Endothelial cell of umbilical vein (primary cell): ENCODE measurements at regions not wholly inside any gene's neighbourhood (a gene's known extent, or its start where the extent isn't known, plus 50 kb on each side); places are given as distances from the start of the nearest gene placed in this dataset.

Experiments used
- BruUV-seq: library from RNA; stranded (reverse); fragments of 400-500 nt; replicated peaks from 2 replicates; lab custom pipeline; 2021; lab: Mats Ljungman, UMichigan
- CTCF ChIA-PET: fragments of 300-600, 350-600 bp; sonication (Branson Sonifier 250); formaldehyde crosslinking; loops from one replicate; lab custom pipeline; 2021; ENCODE audit warnings: antibody characterized with exemption, inconsistent platforms; lab: Charles Lee
- POLR2A ChIA-PET: fragments of 300-600, 350-600 bp; sonication (Branson Sonifier 250); formaldehyde crosslinking; loops from one replicate; lab custom pipeline; 2021; ENCODE audit warnings: antibody characterized with exemption, inconsistent platforms; lab: Charles Lee
- DNase-seq: peaks from one replicate; pipeline ENCODE4 v3.0.0-alpha.2; 2011; ENCODE audit warnings: low read depth, low spot score
- FAIRE-seq: peaks from 2 replicates; lab custom pipeline; 2011; peaks lifted over from hg19 to GRCh38; lab: Jason Lieb, UNC
- H2AFZ ChIP-seq: 2 replicates; pipeline ENCODE4 v1.6.0; 2012; ENCODE audit warnings: low read depth, low read length, control low read depth, inconsistent platforms
- H3K27ac ChIP-seq: 2 replicates; pipeline ENCODE4 v1.5.1; 2011; ENCODE audit warnings: low read depth, mild to moderate bottlenecking, control low read depth, low read length, moderate library complexity; ENCODE audit not compliant: insufficient read depth
- H3K27me3 ChIP-seq, 2 experiments: 2 replicates each; pipeline versions ENCODE4 v1.6.0 to v1.6.1; 2011; ENCODE audit warnings: low read length in 2 of 2, mixed read lengths in 1 of 2; ENCODE audit not compliant: control insufficient read depth in 2 of 2, insufficient read depth in 2 of 2
- H3K36me3 ChIP-seq, 2 experiments: 2 replicates in 1 of 2; 3 replicates in 1 of 2; pipeline ENCODE4 v1.5.1; 2011; ENCODE audit warnings: low read length in 2 of 2, mild to moderate bottlenecking in 1 of 2, moderate library complexity in 1 of 2; ENCODE audit not compliant: control insufficient read depth in 2 of 2, insufficient read depth in 2 of 2; ENCODE audit errors: extremely low read depth in 1 of 2
- H3K4me1 ChIP-seq: 3 replicates; pipeline ENCODE4 v1.5.1; 2011; ENCODE audit warnings: mild to moderate bottlenecking, low read length; ENCODE audit not compliant: control insufficient read depth, insufficient read depth; ENCODE audit errors: extremely low read depth
- H3K4me2 ChIP-seq: 2 replicates; pipeline ENCODE4 v1.6.1; 2011; ENCODE audit warnings: low read length, control low read depth, mixed read lengths; ENCODE audit not compliant: insufficient read depth
- H3K4me3 ChIP-seq, 3 experiments: fragments of 200-600 bp in 1 of 3; sonication (generic), shearing (Covaris generic) in 1 of 3; replicated peaks in 1 of 3; 2 replicates each; pipeline ENCODE4 v1.5.1; 2011 to 2016; ENCODE audit warnings: control low read depth in 3 of 3, low read length in 3 of 3, mild to moderate bottlenecking in 2 of 3, inconsistent platforms in 1 of 3, low read depth in 1 of 3, moderate library complexity in 1 of 3; ENCODE audit not compliant: insufficient read depth in 1 of 3
- H3K79me2 ChIP-seq: 2 replicates; pipeline ENCODE4 v1.6.0; 2012; ENCODE audit warnings: low read length, inconsistent platforms; ENCODE audit not compliant: control insufficient read depth, insufficient read depth
- H3K9ac ChIP-seq: replicated peaks from 2 replicates; pipeline ENCODE3; 2011; ENCODE audit warnings: low read length, control low read depth; ENCODE audit not compliant: insufficient read depth; ENCODE audit errors: extremely low read depth
- H3K9me1 ChIP-seq: replicated peaks from 3 replicates; pipeline ENCODE4 v1.6.0; 2011; ENCODE audit warnings: mild to moderate bottlenecking, low read length; ENCODE audit not compliant: control insufficient read depth, insufficient read depth; ENCODE audit errors: extremely low read depth
- H3K9me3 ChIP-seq: replicated peaks from 2 replicates; pipeline ENCODE4 v1.5.1; 2012; ENCODE audit warnings: low read length, inconsistent platforms; ENCODE audit not compliant: control insufficient read depth, insufficient read depth
- H4K20me1 ChIP-seq: replicated peaks from 2 replicates; pipeline ENCODE3; 2011; ENCODE audit warnings: mild to moderate bottlenecking, low read length; ENCODE audit not compliant: control insufficient read depth, insufficient read depth; ENCODE audit errors: extremely low read depth
- EZH2 ChIP-seq: IDR thresholded peaks from 2 replicates; pipeline ENCODE4 v1.6.1; 2012; ENCODE audit warnings: borderline replicate concordance, low read depth, mild to moderate bottlenecking, moderate library complexity, low read length, inconsistent platforms; ENCODE audit not compliant: severe bottlenecking
- FOS ChIP-seq: IDR thresholded peaks from 2 replicates; pipeline ENCODE4 v1.6.1; 2011; ENCODE audit warnings: mild to moderate bottlenecking, low read length, moderate library complexity, borderline replicate concordance; ENCODE audit not compliant: insufficient read depth
- MYC ChIP-seq: IDR thresholded peaks from one replicate; pipeline ENCODE4 v1.6.1; 2011; ENCODE audit warnings: mild to moderate bottlenecking, low read depth, low read length
- POLR2A ChIP-seq: IDR thresholded peaks from 2 replicates; pipeline ENCODE4 v1.6.1; 2012; ENCODE audit warnings: low read depth, mild to moderate bottlenecking, control low read depth, low read length
- POLR2AphosphoS5 ChIP-seq: IDR thresholded peaks from 2 replicates; pipeline ENCODE4 v1.6.1; 2012; ENCODE audit warnings: low read depth, mild to moderate bottlenecking, control low read depth, low read length, moderate library complexity; ENCODE audit not compliant: insufficient read depth
- dilution Hi-C: fragments of 300-500 bp; cut with MboI; formaldehyde crosslinking; loops from one replicate; pipeline ENCODE4 v1.15.0; 2019; ENCODE audit warnings: low sequenced_read_pairs; ENCODE audit not compliant: extremely low pct_ligation_motif_present
- intact Hi-C: fragments of 100-400 bp; cut with micrococcal nuclease; formaldehyde crosslinking; loops from one replicate; pipeline ENCODE4 v1.10.0; 2022
- TF ChIP-seq, protein P1 (sequence below), 2 donors: IDR thresholded peaks; 1 replicate in 1 of 2; 2 replicates in 1 of 2; pipeline ENCODE4 v1.5.1; 2011; ENCODE audit warnings: low read length in 2 of 2, mild to moderate bottlenecking in 2 of 2, moderate library complexity in 2 of 2, control low read depth in 1 of 2, inconsistent platforms in 1 of 2, low read depth in 1 of 2; ENCODE audit not compliant: insufficient read depth in 1 of 2; ENCODE audit errors: extremely low read depth in 1 of 2

GRCh38 chr1:99532276-99532580 lies 113.7 kb upstream of the PALMD start:
- H3K36me3 ChIP-seq: no peaks in the 10 kb centered on the region
- BruUV-seq: no TSS peak
- H3K4me1 ChIP-seq: peaks cover 18% of the 10 kb centered on the region
- no peaks in the 10 kb centered on the region for H3K79me2 ChIP-seq
- dilution Hi-C loops (no loop called here), intact Hi-C loops (no loop called here)
- H3K9ac ChIP-seq: no peak overlapping the region
- POLR2A ChIA-PET: no interaction called here
- H3K4me3 ChIP-seq: no peak overlapping the region
- no peaks in the 10 kb centered on the region for H3K27me3 ChIP-seq
- no peaks in the 10 kb centered on the region for H3K9me1 ChIP-seq
- no peaks in the 10 kb centered on the region for H4K20me1 ChIP-seq
- CTCF ChIA-PET: interaction anchor here (0.7 to 1.0 kb wide), 2 partner anchors 8 to 114 kb away, joined by 3 read pairs; partner anchors contain the start of gene PALMD
- no peaks in the 10 kb centered on the region for H3K9me3 ChIP-seq
- no peak for DNase-seq
- no peak for FAIRE-seq
- no peak overlapping the region for H3K4me2 ChIP-seq
- H3K27ac ChIP-seq: no peak overlapping the region
- peak overlapping the region; percentile 13 for H2AFZ ChIP-seq
- TF ChIP-seq FOS (no peak), POLR2A (no peak), POLR2AphosphoS5 (no peak), MYC (no peak), EZH2 (no peak)
- TF ChIP-seq, protein P1, sequence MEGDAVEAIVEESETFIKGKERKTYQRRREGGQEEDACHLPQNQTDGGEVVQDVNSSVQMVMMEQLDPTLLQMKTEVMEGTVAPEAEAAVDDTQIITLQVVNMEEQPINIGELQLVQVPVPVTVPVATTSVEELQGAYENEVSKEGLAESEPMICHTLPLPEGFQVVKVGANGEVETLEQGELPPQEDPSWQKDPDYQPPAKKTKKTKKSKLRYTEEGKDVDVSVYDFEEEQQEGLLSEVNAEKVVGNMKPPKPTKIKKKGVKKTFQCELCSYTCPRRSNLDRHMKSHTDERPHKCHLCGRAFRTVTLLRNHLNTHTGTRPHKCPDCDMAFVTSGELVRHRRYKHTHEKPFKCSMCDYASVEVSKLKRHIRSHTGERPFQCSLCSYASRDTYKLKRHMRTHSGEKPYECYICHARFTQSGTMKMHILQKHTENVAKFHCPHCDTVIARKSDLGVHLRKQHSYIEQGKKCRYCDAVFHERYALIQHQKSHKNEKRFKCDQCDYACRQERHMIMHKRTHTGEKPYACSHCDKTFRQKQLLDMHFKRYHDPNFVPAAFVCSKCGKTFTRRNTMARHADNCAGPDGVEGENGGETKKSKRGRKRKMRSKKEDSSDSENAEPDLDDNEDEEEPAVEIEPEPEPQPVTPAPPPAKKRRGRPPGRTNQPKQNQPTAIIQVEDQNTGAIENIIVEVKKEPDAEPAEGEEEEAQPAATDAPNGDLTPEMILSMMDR (IDR thresholded peaks at IDR 0.05; ENCODE audit: extremely low read depth in 1 of 2, insufficient read depth in 1 of 2, low read depth in 1 of 2, low read length in 2 of 2): no peak
